GM18517 (cell line): ENCODE measurements at regions not wholly inside any gene's neighbourhood (a gene's known extent, or its start where the extent isn't known, plus 50 kb on each side); places are given as distances from the start of the nearest gene placed in this dataset.
"Not testable (repeated sequence)": the region's sequence is repeated elsewhere in the genome, so short reads cannot be mapped to it uniquely, and the experiment has no call there.

Experiments
- ATAC-seq: cut with Tn5 transposase; IDR thresholded peaks from one replicate; pipeline ENCODE4 v1.9.1; 2021; ENCODE audit warnings: mild to moderate bottlenecking, moderate library complexity; ENCODE audit not compliant: unreplicated experiment

DNA sequence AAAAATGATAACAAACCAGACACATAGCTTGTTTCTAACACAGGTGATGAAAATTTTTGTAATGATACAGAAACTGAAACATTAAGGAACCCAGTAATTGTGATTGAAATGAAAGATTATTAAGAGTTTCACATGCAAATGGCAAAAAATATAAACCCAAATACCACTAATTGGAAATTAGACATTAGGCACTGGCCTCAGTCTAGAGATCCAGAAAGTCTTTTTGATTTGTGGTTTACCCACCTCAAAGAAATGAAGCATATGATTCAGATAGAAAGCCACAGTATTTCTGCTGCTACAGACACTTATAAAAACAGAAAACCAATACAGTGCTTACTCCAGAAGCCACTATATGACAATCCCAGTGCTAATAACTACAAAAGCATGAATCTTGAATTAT, 83.7 kb upstream of the ZNF519 start:
- ATAC-seq: not testable (repeated sequence)

DNA sequence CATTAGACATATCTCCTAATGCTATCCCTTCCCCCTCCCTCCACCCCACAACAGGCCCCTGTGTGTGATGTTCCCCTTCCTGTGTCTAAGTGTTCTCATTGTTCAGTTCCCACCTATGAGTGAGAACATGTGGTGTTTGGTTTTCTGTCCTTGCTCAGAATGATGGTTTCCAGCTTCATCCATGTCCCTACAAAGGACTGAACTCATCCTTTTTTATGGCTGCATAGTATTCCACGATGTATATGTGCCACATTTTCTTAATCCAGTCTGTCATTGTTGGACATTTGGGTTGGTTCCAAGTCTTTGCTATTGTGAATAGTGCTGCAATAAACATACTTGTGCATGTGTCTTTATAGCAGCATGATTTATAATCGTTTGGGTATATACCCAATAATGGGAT, 71.2 kb upstream of the ZNF519 start:
- ATAC-seq: not testable (repeated sequence)

DNA sequence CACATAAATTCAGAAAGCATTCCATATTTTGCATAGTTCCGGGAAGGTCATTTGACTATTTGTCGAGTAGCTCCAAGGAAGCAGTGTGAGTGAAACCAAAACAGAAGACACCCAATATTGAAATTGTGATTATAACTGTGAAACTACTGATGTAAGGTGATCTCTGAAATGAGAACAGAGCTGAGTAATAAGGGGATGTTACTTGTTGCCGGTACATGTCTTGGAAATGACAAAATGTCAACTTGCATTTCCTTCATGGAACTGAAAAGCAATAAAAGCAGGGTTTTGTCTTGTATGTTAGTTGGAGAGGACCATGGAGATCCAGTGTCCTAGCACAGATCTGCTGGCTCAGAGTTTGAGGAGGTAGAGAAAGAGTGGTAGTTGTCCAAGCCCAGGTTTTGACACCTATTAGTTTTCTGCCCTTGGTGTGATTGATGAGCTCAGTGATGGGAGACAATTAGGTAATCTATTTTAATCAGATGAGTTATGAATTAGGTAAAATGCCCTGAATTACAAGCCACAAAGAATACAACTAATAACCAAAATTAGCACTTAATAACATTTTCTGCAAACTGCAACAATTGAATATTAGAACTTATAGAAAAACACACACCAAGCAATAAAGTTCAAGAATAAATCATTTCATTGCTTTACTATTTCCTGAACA, 58.7 kb upstream of the ZNF519 start:
- ATAC-seq: peak; percentile 89

DNA sequence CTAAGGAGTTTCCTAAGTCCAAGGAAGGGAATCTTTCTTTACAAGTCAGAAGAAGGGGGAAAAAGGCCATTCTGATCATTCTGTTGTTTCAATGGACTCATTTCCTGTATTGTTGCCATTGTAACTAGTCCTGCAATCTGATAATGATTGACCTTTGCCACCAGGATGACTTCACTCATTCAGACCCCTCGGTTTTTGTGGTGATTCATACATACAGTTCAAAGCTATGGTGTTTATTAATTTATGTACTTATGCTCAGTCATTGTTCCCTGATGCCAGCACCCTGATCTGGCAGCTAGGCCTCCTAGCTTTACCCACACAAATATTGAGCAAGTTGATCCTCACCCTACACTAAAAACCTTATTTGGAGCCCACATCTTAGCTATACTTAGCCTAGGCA, 57.6 kb upstream of the ZNF519 start:
- no peak for ATAC-seq

DNA sequence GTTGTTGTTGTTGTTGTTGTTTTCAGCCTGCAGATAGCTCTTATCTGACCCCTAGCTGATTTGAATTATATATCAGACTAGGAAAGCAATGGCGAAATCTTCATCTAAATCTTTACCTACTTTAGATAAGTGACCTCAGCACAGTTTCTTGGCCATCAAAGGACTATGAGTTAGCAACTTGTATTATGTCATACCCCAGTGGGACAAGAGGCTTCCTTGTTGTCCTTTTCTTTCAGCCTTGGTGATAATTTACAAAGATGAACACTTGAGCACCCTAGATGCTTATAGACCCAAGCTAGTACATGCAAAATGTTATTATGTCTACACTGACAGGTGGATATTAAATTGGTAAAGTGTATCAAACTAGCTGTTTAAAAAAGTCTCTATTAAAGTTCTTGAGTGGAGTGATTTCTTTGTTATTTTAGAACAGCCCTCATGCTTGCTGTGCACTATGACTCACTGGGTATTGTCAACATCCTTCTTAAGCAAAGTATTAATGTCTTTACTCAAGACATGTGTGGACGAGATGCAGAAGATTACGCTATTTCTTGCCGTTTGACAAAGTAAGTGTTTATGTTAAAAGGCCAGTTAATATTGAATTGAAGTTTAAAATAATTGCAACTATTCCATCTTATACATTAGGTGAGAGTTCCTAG, 56.6 kb upstream of the ZNF519 start:
- ATAC-seq: not testable (repeated sequence)
